ENCODE measurements at regions not wholly inside any gene's neighbourhood (a gene's known extent, or its start where the extent isn't known, plus 50 kb on each side); places are given as distances from the start of the nearest gene placed in this dataset.

DNA sequence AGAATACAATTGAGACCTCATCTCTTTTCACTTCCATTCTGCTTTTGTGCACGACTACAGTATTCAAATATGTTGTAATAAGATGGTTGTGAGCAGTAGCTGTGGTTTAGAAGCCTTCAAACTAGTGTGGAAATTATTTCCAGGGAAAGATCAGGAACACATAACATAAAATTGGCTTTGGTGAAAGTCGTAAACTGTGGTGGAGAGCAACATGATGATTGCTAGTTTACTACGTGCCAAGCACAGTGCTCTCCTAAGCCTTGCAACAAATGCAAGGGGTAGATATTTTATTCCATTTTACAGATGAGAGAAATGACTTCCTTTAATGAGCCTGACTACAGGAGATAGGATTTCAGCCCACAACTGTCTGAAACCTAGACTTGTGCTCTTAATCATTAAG is 172.4 kb upstream of the LMNTD1 start:
- no peak for TF ChIP-seq POLR2A (IDR thresholded peaks at IDR 0.05; ENCODE audit: low read depth)
- TF ChIP-seq EP300 (IDR thresholded peaks at IDR 0.05), result no peak
- TF ChIP-seq, protein P1, sequence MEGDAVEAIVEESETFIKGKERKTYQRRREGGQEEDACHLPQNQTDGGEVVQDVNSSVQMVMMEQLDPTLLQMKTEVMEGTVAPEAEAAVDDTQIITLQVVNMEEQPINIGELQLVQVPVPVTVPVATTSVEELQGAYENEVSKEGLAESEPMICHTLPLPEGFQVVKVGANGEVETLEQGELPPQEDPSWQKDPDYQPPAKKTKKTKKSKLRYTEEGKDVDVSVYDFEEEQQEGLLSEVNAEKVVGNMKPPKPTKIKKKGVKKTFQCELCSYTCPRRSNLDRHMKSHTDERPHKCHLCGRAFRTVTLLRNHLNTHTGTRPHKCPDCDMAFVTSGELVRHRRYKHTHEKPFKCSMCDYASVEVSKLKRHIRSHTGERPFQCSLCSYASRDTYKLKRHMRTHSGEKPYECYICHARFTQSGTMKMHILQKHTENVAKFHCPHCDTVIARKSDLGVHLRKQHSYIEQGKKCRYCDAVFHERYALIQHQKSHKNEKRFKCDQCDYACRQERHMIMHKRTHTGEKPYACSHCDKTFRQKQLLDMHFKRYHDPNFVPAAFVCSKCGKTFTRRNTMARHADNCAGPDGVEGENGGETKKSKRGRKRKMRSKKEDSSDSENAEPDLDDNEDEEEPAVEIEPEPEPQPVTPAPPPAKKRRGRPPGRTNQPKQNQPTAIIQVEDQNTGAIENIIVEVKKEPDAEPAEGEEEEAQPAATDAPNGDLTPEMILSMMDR (IDR thresholded peaks at IDR 0.05), result no peak
- TF ChIP-seq POLR2AphosphoS5 (IDR thresholded peaks at IDR 0.05), result no peak
- Histone ChIP-seq H3K27me3 (no peaks in the 10 kb centered on the region), H3K36me3 (no peaks in the 10 kb centered on the region), H3K9me3 (no peaks in the 10 kb centered on the region), H3K4me3 (no peak overlapping the region), H3K4me1 (peaks cover 0 to 30% (median 20%) of the 10 kb centered on the region in 4 donors), H3K27ac (replicated peaks in 1 of 4) (no peak overlapping the region)
- intact Hi-C loops (cut with DNase I), result no loop called here
- no peak for DNase-seq (ENCODE audit: extremely low spot score)
- WGBS, result 76% methylated on average over 3 of the region's 3 CpGs

DNA sequence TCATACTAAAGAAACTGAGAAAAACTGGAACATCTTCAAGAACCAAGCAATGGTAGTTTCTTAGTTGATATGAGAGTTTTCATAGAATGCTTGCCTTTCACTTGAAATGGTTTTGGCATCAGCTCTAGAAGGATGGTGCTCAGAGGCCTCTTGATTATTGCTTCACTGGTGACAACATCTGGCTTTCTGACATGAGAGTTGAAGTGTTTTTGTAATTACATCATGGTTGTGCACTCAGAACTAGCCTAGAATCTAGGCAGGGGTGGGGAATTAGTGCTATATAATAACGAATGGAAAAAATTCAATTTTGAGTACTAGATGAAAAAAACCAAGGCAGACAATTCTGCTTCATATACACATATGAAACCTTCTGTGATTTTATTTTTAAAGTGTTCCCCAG is 172.8 kb upstream of the LMNTD1 start:
- intact Hi-C loops (cut with DNase I), result no loop called here
- H3K4me3 ChIP-seq, result no peak overlapping the region
- no peaks in the 10 kb centered on the region for H3K27me3 ChIP-seq
- H3K27ac ChIP-seq (replicated peaks in 1 of 4), result no peak overlapping the region
- TF ChIP-seq POLR2AphosphoS5 (IDR thresholded peaks at IDR 0.05), result no peak
- no peak for TF ChIP-seq EP300 (IDR thresholded peaks at IDR 0.05)
- TF ChIP-seq POLR2A (IDR thresholded peaks at IDR 0.05; ENCODE audit: low read depth), result no peak
- TF ChIP-seq, protein P1 (IDR thresholded peaks at IDR 0.05), result no peak
- no peaks in the 10 kb centered on the region for H3K36me3 ChIP-seq
- DNase-seq (ENCODE audit: extremely low spot score), result no peak
- WGBS, result 54% methylated on average over 1 of the region's 1 CpG
- H3K9me3 ChIP-seq, result no peaks in the 10 kb centered on the region
- peaks cover 0 to 30% (median 20%) of the 10 kb centered on the region in 4 donors for H3K4me1 ChIP-seq

DNA sequence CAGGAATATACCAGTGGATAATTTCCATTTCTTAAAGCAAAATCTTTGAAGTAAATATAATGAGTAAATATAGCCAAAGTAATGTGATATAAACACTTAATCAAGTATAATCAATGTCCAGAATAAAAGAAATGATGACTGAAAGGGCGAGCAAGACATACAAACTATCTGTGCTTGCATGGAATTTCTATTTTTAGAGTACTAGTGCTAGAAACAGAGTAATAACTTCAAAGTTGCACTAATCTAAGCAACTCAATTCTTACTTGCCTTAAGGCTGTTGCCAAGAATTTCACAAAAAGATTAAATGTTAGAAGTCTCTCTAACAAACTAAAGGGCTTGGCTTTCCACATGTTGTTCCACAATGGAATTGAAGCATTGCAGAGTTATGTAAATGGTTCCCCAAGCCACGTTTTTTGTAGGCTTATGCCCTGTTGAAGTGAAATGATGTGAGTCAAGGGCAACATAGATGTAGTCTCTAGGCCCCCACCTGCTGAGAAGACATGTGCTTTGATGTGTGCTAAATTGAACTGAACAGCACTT is 175.0 kb upstream of the LMNTD1 start:
- 26% methylated on average over 2 of the region's 2 CpGs for WGBS
- Histone ChIP-seq H3K27me3 (no peaks in the 10 kb centered on the region), H3K4me3 (no peak overlapping the region), H3K9me3 (no peaks in the 10 kb centered on the region), H3K36me3 (no peaks in the 10 kb centered on the region), H3K27ac (replicated peaks in 1 of 4) (no peak overlapping the region), H3K4me1 (peaks cover 0 to 30% (median 18%) of the 10 kb centered on the region in 4 donors)
- no peak for TF ChIP-seq EP300 (IDR thresholded peaks at IDR 0.05)
- TF ChIP-seq, protein P1 (IDR thresholded peaks at IDR 0.05), result no peak
- TF ChIP-seq POLR2AphosphoS5 (IDR thresholded peaks at IDR 0.05), result no peak
- no peak for TF ChIP-seq POLR2A (IDR thresholded peaks at IDR 0.05; ENCODE audit: low read depth)
- no peak for DNase-seq (ENCODE audit: extremely low spot score)
- intact Hi-C loops (cut with DNase I), result no loop called here

DNA sequence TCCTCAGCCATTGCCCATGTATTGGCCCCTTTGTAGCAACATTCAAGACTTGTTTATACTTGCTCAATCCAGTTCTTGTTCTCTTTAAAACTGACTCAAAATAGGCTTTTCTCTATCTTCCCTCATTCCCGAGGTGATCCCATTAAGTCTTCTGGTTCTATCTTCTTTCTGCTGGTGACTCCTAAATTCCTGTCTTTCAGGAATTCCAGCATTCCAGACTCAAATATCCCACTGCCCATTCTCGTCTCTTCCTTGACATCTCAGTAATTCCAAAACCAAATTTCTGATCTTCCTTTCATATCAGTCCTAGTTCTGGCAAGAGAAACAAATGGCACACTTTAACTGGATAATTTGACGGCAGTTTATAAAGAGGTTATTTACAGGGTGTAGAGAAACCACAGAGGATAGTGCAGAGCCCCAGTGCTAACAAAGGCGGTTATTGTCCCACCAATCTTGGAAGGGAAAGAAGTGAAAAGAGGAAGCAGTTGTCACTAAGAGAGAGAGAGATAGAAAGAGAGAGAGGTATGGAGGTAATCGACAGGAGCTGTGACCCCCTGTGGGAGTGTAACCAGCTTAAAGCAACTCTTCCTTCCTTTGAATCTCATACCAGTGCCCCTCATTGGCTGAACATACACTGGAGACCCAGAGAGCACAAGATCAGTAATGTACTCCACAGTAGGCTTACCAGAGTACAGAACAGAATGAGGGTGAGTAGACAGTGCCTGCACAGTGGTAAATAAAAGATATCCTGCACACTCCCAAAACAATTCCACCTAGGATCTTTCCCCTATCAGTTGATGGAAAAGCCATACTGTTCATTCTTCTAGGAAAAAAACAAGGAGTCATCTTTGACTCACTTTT is 177.6 kb upstream of the LMNTD1 start:
- Histone ChIP-seq H3K27me3 (no peaks in the 10 kb centered on the region), H3K4me1 (peaks cover 0 to 14% (median 7%) of the 10 kb centered on the region in 4 donors), H3K27ac (replicated peaks in 1 of 4) (no peak overlapping the region), H3K4me3 (no peak overlapping the region), H3K9me3 (no peaks in the 10 kb centered on the region), H3K36me3 (no peaks in the 10 kb centered on the region)
- TF ChIP-seq, protein P1 (IDR thresholded peaks at IDR 0.05), result no peak
- no peak for TF ChIP-seq EP300 (IDR thresholded peaks at IDR 0.05)
- no peak for TF ChIP-seq POLR2AphosphoS5 (IDR thresholded peaks at IDR 0.05)
- no peak for TF ChIP-seq POLR2A (IDR thresholded peaks at IDR 0.05; ENCODE audit: low read depth)
- 72% methylated on average over 5 of the region's 5 CpGs for WGBS
- intact Hi-C loops (cut with DNase I), result no loop called here
- no peak for DNase-seq (ENCODE audit: extremely low spot score)

All from esophagus muscularis mucosa (tissue), 4 donors.